Middle frontal gyrus (tissue), 1 donor: ENCODE measurements at regions not wholly inside any gene's neighbourhood (a gene's known extent, or its start where the extent isn't known, plus 50 kb on each side); places are given as distances from the start of the nearest gene placed in this dataset.
"Not testable (repeated sequence)": the region's sequence is repeated elsewhere in the genome, so short reads cannot be mapped to it uniquely, and the experiment has no call there.

Source experiments
- DNase-seq: peaks from one replicate; pipeline ENCODE4 v3.0.0-alpha.2; 2015; ENCODE audit warnings: low spot score; ENCODE audit errors: extremely low spot score

- DNase-seq = no peak
Measured at GRCh38 chr14:38973083-38973700, 129.8 kb downstream of the SEC23A start.

- DNase-seq = no peak
Measured at GRCh38 chr14:38972511-38972910, 130.5 kb downstream of the SEC23A start.

DNA sequence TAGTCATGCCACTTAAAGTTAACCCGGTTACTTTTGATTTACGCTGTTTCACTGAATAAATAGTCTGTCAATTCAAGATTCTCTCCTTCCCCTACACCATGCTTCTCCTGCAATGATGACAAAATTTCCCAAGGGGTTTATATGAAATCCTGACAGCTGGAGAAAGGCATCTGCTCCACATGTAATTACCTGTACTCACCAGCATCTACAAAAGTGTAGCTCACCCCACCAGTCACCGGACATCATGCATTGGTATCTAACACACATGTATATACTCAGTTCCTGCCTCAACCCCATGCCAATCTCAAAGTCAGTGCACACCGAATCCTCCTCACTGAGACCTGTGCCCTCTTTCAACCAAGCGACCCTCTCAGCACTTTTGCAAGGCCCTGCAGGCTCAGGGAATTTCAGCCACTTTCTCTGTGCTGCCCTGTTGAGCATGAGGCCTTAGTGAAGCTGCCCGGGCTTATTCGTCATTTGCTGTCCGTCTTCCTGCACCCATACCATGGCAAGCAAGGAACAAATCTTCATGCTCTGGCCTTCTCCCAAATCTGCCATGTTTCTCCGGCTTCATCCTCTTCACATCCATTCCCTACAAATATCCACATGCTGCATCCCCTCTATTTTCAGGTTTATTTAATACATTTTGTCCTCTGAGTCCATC is 131.6 kb downstream of the SEC23A start:
- no peak for DNase-seq

DNA sequence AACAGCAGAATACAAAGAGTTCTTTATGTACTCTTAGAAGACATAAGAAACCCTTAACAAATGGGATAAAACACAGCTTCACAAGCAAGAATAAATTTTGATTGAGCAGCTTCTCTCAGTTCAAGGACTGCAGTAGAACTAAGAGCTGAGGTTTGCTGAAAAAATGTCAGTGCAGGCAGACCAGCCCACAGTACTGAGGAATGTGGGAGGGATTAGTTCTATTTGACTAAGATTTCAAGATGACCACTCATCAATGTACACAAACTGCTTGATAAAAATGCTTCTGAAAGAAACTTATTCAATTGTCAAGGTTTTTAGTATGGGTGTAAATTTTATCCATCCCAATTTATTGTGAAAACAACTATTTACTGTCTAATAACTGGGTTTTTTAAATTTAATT is 138.4 kb downstream of the SEC23A start:
- no peak for DNase-seq

GRCh38 chr14:38960946-38961531 is 142.0 kb downstream of the SEC23A start:
- DNase-seq = no peak

DNA sequence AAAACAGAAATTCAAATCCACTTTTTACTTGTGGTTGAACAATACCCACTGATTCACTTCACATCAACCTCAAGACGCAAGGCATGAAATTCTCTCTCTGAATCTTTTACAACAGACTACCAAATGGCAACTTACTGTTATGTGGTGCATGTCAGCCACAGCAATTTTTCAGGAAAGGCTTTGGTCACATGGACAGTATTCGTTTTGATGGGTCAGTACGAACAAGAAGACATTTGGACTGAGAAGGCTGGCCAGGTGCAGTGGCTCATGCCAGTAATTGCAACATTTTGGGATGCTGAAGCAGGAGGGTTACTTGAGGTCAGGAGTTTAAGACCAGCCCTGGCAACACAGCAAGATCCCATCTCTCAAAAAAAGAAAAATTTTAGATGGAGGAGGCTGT is 144.0 kb downstream of the SEC23A start:
- no peak for DNase-seq

DNA sequence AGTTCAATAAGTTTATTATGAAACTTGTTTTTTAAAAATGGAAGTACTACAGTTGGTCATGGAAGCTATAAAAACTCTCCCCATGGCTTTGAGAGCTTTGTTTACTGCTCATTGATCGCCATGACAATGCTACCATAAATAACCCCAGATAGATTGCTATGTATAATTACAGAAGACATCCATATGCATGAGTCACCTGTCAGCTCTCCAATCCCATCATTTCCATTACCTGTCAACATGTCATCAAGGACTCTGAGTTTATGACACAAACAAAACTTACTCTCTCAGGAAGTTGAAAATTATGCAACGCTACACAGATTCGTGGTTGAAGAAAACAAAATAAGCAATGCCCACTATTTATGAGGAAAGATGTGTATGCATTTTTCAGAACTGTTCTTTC is 144.4 kb downstream of the SEC23A start:
- DNase-seq = no peak

- no peak for DNase-seq
Measured at GRCh38 chr14:38951451-38951850, 151.6 kb downstream of the SEC23A start.

GRCh38 chr14:38950676-38951075 is 152.4 kb downstream of the SEC23A start:
- no peak for DNase-seq

GRCh38 chr14:38948576-38948975 is 154.5 kb downstream of the SEC23A start:
- DNase-seq = no peak

DNA sequence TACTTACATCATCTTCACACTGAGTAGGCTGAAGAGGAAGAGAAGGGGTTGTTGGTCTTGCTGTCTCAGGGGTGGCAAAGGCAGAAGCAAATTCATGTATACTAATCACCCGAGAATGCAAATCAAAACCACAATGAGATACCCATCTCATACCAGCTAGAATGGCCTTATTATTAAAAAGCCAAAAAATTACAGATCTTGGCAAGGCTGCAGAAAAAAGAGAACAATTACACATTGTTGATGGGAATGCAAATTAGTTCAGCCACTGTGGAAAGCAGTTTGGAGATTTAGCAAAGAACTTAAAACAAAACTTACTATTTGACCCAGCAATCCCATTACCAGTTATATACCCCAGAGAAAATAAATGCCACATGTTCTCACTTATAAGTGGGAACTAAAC is 154.9 kb downstream of the SEC23A start:
- DNase-seq = peak; percentile 58

- DNase-seq = no peak
Measured at GRCh38 chr14:38947343-38947742, 155.7 kb downstream of the SEC23A start.

GRCh38 chr14:38944691-38945090 is 158.3 kb downstream of the SEC23A start:
- DNase-seq = no peak

- DNase-seq = no peak
Measured at GRCh38 chr14:38941488-38941887, 161.5 kb downstream of the SEC23A start.

DNA sequence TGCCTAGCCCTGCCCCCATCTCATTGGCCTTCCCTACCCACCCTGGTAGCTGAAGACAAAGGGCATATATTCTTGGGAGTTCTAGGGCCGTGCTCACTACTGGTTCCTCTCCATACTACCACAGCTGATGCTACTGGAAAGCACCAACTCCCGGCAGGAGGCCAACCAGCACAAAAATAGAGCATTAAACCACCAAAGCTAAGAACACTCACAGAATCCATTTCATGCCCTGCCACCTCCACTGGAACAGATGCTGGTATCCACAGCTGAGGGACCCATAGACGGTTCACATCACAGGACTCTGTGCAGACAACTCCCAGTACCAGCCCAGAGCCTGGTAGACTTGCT is 170.4 kb downstream of the SEC23A start:
- not testable (repeated sequence) for DNase-seq

DNA sequence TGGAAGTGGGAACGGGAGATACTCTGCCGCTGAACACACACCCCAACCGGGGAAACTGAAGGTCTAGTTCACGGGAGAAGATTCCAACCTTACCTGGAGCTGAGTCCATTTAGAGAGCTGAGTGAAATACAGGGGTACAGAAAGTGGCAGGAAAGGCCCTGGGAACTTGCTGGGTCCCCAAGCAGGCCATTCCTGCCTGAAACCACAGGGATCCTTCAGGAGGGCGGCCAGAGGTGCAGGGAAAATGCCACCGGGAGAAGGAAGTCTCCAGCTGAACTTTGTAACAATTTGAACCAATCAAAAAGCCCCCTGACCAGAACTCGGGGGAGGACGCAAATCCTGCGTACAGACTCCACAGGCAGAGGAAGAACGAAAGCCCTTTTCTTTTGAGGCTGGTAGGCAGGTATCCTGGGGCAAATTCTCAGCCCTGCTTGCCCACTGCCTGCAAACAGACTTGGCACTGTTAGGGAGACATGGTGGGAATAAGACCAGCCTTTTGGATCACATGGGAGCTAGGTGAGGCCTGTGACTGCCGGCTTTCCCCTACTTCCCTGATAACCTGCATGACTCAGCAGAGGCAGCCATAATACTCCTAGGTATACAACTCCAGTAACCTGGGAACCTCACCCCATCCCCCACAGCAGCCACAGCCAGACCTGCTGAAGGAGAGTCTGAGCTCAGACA is 170.9 kb downstream of the SEC23A start:
- no peak for DNase-seq

- DNase-seq = no peak
Measured at GRCh38 chr14:38930898-38931297, 172.1 kb downstream of the SEC23A start.

GRCh38 chr14:38930022-38930421 is 173.0 kb downstream of the SEC23A start:
- DNase-seq = no peak

GRCh38 chr14:38929416-38929815 is 173.6 kb downstream of the SEC23A start:
- no peak for DNase-seq

- DNase-seq = not testable (repeated sequence)
Measured at GRCh38 chr14:38921893-38922292, 181.1 kb downstream of the SEC23A start.

DNA sequence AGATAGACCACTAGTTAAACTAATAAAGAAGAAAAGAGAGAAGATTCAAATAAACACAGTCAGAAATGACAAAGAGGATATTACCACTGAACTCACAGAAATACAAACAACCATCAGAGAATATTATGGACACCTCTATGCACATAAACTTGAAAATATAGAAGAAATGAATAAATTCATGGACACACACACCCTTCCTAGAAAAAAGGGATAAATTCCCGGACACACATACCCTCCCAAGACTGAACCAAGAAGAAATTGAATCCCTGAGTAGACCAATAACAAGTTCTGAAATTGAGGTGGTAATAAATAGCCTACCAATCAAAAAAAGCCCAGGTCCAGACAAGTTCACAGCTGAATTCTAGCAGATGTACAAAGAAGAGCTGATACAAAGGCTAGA is 187.9 kb downstream of the SEC23A start:
- no peak for DNase-seq

- DNase-seq = no peak
Measured at GRCh38 chr14:38910092-38910491, 192.9 kb downstream of the SEC23A start.
